Breast epithelium (tissue), 3 donors: ENCODE measurements at regions not wholly inside any gene's neighbourhood (a gene's known extent, or its start where the extent isn't known, plus 50 kb on each side); places are given as distances from the start of the nearest gene placed in this dataset.

Source experiments
- POLR2A ChIP-seq: fragments of 450-650 bp; IDR thresholded peaks from one replicate; pipeline ENCODE4 v1.6.1; 2016; ENCODE audit warnings: antibody characterized with exemption, mild to moderate bottlenecking, moderate library complexity
- POLR2AphosphoS5 ChIP-seq, 3 donors: sonication (generic); formaldehyde crosslinking; IDR thresholded peaks; one replicate each; pipeline ENCODE4 v1.6.1; 2017; ENCODE audit warnings: antibody characterized with exemption in 3 of 3
- TF ChIP-seq, protein P1 (sequence below), 3 donors: fragments of 450-650 bp; IDR thresholded peaks; one replicate each; pipeline ENCODE4 v1.5.1; 2016 to 2017; ENCODE audit warnings: antibody characterized with exemption in 3 of 3, mild to moderate bottlenecking in 3 of 3, moderate library complexity in 3 of 3

DNA sequence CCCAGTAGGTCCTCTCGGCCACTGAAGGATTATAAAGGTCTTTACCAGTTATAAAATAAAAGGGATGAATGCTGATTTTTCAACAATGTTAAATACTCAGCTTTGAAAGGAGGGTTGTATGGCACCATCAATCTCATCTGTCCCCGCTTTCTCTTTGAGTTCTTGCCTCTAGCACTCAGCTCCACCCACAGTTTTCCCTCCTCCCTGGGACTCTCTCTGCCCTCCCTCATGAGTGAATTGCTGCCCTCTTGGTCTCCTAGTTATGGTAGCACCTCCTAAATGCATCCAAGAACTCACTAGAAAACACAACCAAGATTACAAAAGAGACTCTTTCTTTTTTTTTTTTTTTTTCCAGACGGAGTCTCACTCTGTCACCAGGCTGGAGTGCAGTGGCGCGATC, 91.0 kb downstream of the TEX35 start:
- TF ChIP-seq, protein P1, sequence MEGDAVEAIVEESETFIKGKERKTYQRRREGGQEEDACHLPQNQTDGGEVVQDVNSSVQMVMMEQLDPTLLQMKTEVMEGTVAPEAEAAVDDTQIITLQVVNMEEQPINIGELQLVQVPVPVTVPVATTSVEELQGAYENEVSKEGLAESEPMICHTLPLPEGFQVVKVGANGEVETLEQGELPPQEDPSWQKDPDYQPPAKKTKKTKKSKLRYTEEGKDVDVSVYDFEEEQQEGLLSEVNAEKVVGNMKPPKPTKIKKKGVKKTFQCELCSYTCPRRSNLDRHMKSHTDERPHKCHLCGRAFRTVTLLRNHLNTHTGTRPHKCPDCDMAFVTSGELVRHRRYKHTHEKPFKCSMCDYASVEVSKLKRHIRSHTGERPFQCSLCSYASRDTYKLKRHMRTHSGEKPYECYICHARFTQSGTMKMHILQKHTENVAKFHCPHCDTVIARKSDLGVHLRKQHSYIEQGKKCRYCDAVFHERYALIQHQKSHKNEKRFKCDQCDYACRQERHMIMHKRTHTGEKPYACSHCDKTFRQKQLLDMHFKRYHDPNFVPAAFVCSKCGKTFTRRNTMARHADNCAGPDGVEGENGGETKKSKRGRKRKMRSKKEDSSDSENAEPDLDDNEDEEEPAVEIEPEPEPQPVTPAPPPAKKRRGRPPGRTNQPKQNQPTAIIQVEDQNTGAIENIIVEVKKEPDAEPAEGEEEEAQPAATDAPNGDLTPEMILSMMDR (IDR thresholded peaks at IDR 0.05) = no peak
- no peak for TF ChIP-seq POLR2AphosphoS5 (IDR thresholded peaks at IDR 0.05)
- TF ChIP-seq POLR2A = no peak
